Suppressor macrophage (primary cell): ENCODE measurements at regions not wholly inside any gene's neighbourhood (a gene's known extent, or its start where the extent isn't known, plus 50 kb on each side); places are given as distances from the start of the nearest gene placed in this dataset.

Experiments
- DNase-seq, 4 experiments: peaks; one replicate each; pipeline ENCODE4 v3.0.0-alpha.2; 2020 to 2022

- DNase-seq, result no peak
Measured at GRCh38 chr14:34241185-34241711, 220.8 kb downstream of the SPTSSA start.

- DNase-seq, result no peak
Measured at GRCh38 chr14:34238610-34239009, 223.4 kb downstream of the SPTSSA start.

- DNase-seq, result no peak
Measured at GRCh38 chr14:34237677-34238076, 224.4 kb downstream of the SPTSSA start.

- no peak for DNase-seq
Measured at GRCh38 chr14:34237081-34237480, 225.0 kb downstream of the SPTSSA start.

- DNase-seq, result no peak
Measured at GRCh38 chr14:34235643-34236300, 226.3 kb downstream of the SPTSSA start.

GRCh38 chr14:34234258-34234657, 227.8 kb downstream of the SPTSSA start:
- DNase-seq, result no peak

- DNase-seq, result no peak
Measured at GRCh38 chr14:34233619-34234018, 228.4 kb downstream of the SPTSSA start.

GRCh38 chr14:34232790-34233189, 229.2 kb downstream of the SPTSSA start:
- DNase-seq, result no peak

GRCh38 chr14:34231626-34232025, 230.4 kb downstream of the SPTSSA start:
- DNase-seq, result no peak

- DNase-seq, result no peak
Measured at GRCh38 chr14:34229140-34229539, 232.9 kb downstream of the SPTSSA start.

GRCh38 chr14:34228650-34228976, 233.4 kb downstream of the SPTSSA start:
- DNase-seq, result no peak

- peak; percentile 66 to 80 (median 77) for DNase-seq
Measured at GRCh38 chr14:34227834-34228649, 234.0 kb downstream of the SPTSSA start.

- DNase-seq, result no peak
Measured at GRCh38 chr14:34224221-34224620, 237.8 kb downstream of the SPTSSA start.

- DNase-seq, result no peak
Measured at GRCh38 chr14:34223373-34224148, 238.5 kb downstream of the SPTSSA start.

- DNase-seq, result no peak
Measured at GRCh38 chr14:34222867-34223266, 239.2 kb downstream of the SPTSSA start.

GRCh38 chr14:34222122-34222521, 239.9 kb downstream of the SPTSSA start:
- no peak for DNase-seq

- peak in 2 of 4 experiments; percentile 15 to 20 for DNase-seq
Measured at GRCh38 chr14:34220921-34221320, 241.1 kb downstream of the SPTSSA start.

- DNase-seq, result no peak
Measured at GRCh38 chr14:34220378-34220706, 241.7 kb downstream of the SPTSSA start.

GRCh38 chr14:34219661-34220377, 242.2 kb downstream of the SPTSSA start:
- no peak for DNase-seq

GRCh38 chr14:34218881-34219280, 243.2 kb downstream of the SPTSSA start:
- DNase-seq, result no peak

GRCh38 chr14:34214961-34215360, 247.1 kb downstream of the SPTSSA start:
- DNase-seq, result no peak

GRCh38 chr14:34213332-34213731, 248.7 kb downstream of the SPTSSA start:
- DNase-seq, result no peak
